Kidney epithelial cell (primary cell): ENCODE measurements at regions not wholly inside any gene's neighbourhood (a gene's known extent, or its start where the extent isn't known, plus 50 kb on each side); places are given as distances from the start of the nearest gene placed in this dataset.

Source experiments
- DNase-seq: peaks from one replicate; pipeline ENCODE4 v3.0.0-alpha.2; 2010; ENCODE audit warnings: low read depth
- H3K27me3 ChIP-seq: 2 replicates; pipeline ENCODE4 v1.6.0; 2011; ENCODE audit warnings: low read length; ENCODE audit not compliant: control insufficient read depth, insufficient read depth
- H3K36me3 ChIP-seq: 2 replicates; pipeline ENCODE4 v1.5.1; 2011; ENCODE audit warnings: low read length; ENCODE audit not compliant: control insufficient read depth, insufficient read depth
- H3K4me3 ChIP-seq: 2 replicates; pipeline ENCODE4 v1.5.1; 2011; ENCODE audit warnings: low read depth, mild to moderate bottlenecking, control low read depth, low read length
- TF ChIP-seq, protein P1 (sequence below): IDR thresholded peaks from 2 replicates; pipeline ENCODE4 v1.5.1; 2011; ENCODE audit warnings: mild to moderate bottlenecking, moderate library complexity, low read length, control low read depth, inconsistent platforms; ENCODE audit not compliant: insufficient read depth, poor library complexity, severe bottlenecking

DNA sequence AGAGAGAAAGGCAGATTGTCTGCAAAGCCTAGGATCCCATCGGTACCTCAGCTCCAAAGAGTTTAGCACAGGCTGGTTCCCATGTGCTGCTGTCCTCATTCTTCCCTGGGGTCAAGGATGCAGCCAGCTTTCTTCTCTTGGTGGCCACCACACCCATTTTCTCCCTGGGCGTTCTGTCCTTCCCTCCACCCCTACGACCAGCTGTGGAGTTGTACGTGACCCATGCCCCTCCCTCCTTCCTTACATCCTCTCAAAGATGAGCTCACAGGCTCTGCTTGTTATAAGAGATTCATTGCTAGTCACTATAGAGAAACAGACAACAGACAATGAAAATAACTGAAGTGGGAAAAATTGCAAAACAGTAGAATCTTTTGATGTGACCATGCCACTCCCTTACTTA, 74.0 kb upstream of the KLF3 start:
- H3K4me3 ChIP-seq = no peak overlapping the region
- peaks cover 2% of the 10 kb centered on the region for H3K27me3 ChIP-seq
- DNase-seq = no peak
- TF ChIP-seq, protein P1, sequence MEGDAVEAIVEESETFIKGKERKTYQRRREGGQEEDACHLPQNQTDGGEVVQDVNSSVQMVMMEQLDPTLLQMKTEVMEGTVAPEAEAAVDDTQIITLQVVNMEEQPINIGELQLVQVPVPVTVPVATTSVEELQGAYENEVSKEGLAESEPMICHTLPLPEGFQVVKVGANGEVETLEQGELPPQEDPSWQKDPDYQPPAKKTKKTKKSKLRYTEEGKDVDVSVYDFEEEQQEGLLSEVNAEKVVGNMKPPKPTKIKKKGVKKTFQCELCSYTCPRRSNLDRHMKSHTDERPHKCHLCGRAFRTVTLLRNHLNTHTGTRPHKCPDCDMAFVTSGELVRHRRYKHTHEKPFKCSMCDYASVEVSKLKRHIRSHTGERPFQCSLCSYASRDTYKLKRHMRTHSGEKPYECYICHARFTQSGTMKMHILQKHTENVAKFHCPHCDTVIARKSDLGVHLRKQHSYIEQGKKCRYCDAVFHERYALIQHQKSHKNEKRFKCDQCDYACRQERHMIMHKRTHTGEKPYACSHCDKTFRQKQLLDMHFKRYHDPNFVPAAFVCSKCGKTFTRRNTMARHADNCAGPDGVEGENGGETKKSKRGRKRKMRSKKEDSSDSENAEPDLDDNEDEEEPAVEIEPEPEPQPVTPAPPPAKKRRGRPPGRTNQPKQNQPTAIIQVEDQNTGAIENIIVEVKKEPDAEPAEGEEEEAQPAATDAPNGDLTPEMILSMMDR = no peak
- no peaks in the 10 kb centered on the region for H3K36me3 ChIP-seq

DNA sequence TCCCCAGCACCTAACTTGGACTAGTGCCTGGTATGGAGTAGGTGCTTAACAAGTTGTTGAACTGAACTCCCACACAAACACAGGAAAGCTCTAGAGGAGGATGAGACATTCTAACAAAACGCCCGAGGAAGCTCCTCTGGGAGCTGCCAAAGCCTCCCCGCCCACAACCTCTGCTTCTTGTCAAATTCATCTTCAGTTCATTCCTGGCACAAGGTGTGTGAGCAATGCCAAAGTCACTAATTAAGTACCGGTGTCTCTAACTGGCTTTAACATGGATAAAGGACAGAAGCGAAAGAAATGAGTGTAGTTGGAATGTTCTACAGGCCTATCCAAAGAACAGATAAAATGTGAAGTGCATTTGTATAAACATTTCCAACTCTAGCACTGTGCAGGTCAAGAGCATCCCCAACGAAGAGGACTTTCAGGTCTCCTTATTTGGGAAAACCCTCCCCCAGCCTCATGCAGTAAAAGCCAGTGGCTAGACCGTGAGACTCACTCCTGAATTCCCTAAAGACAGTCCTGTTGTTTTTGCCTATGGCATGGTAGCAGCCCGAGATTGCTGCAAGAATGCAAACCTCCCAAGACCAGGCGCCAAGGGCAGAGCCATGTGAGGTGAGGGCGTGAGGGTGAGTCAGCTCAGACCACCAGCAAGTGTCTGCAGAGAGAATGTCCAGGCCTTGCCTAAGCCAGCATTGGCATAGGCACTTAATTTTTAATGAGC, 72.2 kb upstream of the KLF3 start:
- DNase-seq = no peak
- TF ChIP-seq, protein P1 = no peak
- Histone ChIP-seq H3K27me3 (peaks cover 2% of the 10 kb centered on the region), H3K4me3 (no peak overlapping the region), H3K36me3 (no peaks in the 10 kb centered on the region)

DNA sequence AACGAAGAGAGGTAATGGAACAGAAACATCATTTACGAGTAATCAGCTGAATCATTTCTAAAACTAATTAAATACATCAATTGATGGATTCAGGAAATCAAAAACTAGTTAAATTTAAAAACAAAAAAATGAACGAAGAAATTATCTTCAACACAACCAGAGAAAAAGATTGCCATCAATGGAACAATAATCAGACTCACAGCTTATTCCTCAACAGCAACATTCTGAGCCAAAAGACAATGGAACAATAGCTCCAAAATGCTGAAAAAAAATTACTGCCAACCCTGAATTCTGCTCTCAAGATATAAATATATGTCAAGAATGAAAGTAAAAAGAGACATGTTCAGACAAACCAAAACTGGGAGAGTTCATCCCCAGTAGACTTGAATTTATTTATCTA, 65.5 kb upstream of the KLF3 start:
- H3K27me3 ChIP-seq = no peaks in the 10 kb centered on the region
- DNase-seq = no peak
- H3K36me3 ChIP-seq = no peaks in the 10 kb centered on the region
- TF ChIP-seq, protein P1 = no peak
- no peak overlapping the region for H3K4me3 ChIP-seq

DNA sequence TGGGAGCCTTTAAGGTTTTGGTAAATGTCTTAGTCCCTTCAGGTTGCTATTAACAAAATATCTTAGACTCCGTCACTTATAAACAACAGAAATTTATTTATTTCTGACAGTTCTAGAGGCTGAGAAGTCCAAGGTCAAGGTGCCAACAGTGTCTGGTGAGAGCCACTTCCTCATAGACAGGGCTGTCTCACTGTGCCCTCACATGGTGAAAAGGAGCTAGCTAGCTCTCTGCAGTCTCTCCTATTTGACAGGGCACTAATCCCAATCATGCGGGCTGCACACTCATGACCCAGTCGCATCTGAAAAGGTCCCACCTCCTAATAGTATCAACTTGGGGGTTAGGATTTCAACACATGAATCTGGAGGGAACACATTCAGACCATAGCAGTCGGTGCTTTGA, 63.4 kb upstream of the KLF3 start:
- DNase-seq = no peak
- TF ChIP-seq, protein P1 = no peak
- no peaks in the 10 kb centered on the region for H3K36me3 ChIP-seq
- H3K27me3 ChIP-seq = no peaks in the 10 kb centered on the region
- no peak overlapping the region for H3K4me3 ChIP-seq

DNA sequence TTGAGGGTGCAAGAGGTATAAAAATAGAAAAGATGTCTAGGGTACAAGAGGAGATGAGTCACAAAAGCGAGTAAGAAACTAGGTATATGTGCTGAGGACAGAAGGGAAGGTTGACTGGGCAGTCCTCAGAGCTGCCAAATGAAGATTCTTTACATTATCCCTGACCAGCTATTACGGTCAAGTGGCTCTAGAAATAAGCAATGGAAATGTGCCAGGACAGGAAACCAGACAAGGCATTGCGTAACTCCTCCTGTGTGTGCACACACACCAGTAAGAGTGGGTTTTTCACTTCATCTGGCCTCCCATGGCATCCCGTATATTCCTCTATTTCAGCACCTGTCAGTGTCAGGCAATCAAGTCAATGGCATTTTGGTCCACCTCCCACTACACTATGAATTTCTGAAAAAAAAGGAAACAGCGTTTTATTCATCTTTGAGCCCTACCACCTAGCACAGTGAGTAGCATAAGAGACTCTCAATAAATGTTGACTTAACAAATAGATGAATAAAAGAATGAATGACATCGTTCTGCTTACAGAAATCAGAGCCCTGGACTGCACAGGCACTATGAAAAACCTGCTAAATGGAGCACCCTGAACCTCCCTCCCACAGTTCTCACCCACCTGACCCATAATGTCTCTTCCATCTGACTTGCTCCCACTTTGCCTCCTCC, 62.6 kb upstream of the KLF3 start:
- H3K4me3 ChIP-seq = no peak overlapping the region
- H3K27me3 ChIP-seq = no peaks in the 10 kb centered on the region
- no peak for DNase-seq
- TF ChIP-seq, protein P1 = no peak
- H3K36me3 ChIP-seq = no peaks in the 10 kb centered on the region
